ENCODE measurements at regions not wholly inside any gene's neighbourhood (a gene's known extent, or its start where the extent isn't known, plus 50 kb on each side); places are given as distances from the start of the nearest gene placed in this dataset.
"Not testable (repeated sequence)": the region's sequence is repeated elsewhere in the genome, so short reads cannot be mapped to it uniquely, and the experiment has no call there.

- no peak for DNase-seq (ENCODE audit: low read depth)
- TF ChIP-seq CTCF (IDR thresholded peaks at IDR 0.05; ENCODE audit: control insufficient read depth, extremely low read depth, insufficient read depth), result no peak
- no peak overlapping the region for H3K4me3 ChIP-seq (ENCODE audit: low read depth, low read length)
These were observed 106.7 kb upstream of the KDM7A start for GRCh38 chr7:140283472-140283871.

- no peak for TF ChIP-seq CTCF (IDR thresholded peaks at IDR 0.05; ENCODE audit: control insufficient read depth, extremely low read depth, insufficient read depth)
- DNase-seq (ENCODE audit: low read depth), result no peak
- H3K4me3 ChIP-seq (ENCODE audit: low read depth, low read length), result no peak overlapping the region
These were observed 105.2 kb upstream of the KDM7A start for GRCh38 chr7:140281960-140282359.

GRCh38 chr7:140281255-140281654 lies 104.5 kb upstream of the KDM7A start:
- H3K4me3 ChIP-seq (ENCODE audit: low read depth, low read length), result no peak overlapping the region
- no peak for DNase-seq (ENCODE audit: low read depth)
- TF ChIP-seq CTCF (IDR thresholded peaks at IDR 0.05; ENCODE audit: control insufficient read depth, extremely low read depth, insufficient read depth), result no peak

GRCh38 chr7:140276001-140276400 lies 99.2 kb upstream of the KDM7A start:
- DNase-seq (ENCODE audit: low read depth), result no peak
- H3K4me3 ChIP-seq (ENCODE audit: low read depth, low read length), result no peak overlapping the region
- TF ChIP-seq CTCF (IDR thresholded peaks at IDR 0.05; ENCODE audit: control insufficient read depth, extremely low read depth, insufficient read depth), result no peak

- no peak overlapping the region for H3K4me3 ChIP-seq (ENCODE audit: low read depth, low read length)
- no peak for DNase-seq (ENCODE audit: low read depth)
- TF ChIP-seq CTCF (IDR thresholded peaks at IDR 0.05; ENCODE audit: control insufficient read depth, extremely low read depth, insufficient read depth), result no peak
These were observed 98.5 kb upstream of the KDM7A start for GRCh38 chr7:140275069-140275965.

- no peak for TF ChIP-seq CTCF (IDR thresholded peaks at IDR 0.05; ENCODE audit: control insufficient read depth, extremely low read depth, insufficient read depth)
- DNase-seq (ENCODE audit: low read depth), result no peak
- no peak overlapping the region for H3K4me3 ChIP-seq (ENCODE audit: low read depth, low read length)
These were observed 96.6 kb upstream of the KDM7A start for GRCh38 chr7:140273417-140273816.

GRCh38 chr7:140271643-140271968 lies 94.8 kb upstream of the KDM7A start:
- not testable (repeated sequence) for H3K4me3 ChIP-seq (ENCODE audit: low read depth, low read length); DNase-seq (ENCODE audit: low read depth)
